ENCODE measurements at regions not wholly inside any gene's neighbourhood (a gene's known extent, or its start where the extent isn't known, plus 50 kb on each side); places are given as distances from the start of the nearest gene placed in this dataset.

DNA sequence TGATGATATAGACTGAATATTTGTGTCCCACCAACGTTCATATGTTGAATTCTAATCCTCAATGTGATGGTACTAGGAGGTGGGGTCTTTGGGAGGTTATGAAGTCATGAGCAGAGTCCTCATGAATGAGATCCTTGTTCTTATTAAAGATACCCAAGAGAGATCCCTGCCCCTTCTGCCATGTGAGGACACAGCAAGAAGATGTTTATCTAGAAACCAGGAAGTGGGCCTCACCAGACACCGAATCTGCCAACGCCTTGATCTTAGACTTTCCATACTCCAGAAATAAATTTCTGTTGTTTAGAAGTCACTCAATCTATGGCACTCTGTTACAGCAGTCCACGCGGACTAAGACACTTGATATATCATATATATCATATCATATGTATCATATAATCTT is 67.7 kb upstream of the GCM1 start:
- intact Hi-C loops (cut with micrococcal nuclease): no loop called here
- no peaks in the 10 kb centered on the region for H3K36me3 Mint-ChIP-seq (ENCODE audit: low read depth)
- no peak overlapping the region for H3K27ac Mint-ChIP-seq
- H3K4me1 Mint-ChIP-seq (ENCODE audit: low read depth): peaks cover 6% of the 10 kb centered on the region
- no peak overlapping the region for H3K4me3 Mint-ChIP-seq
- peaks cover 14% of the 10 kb centered on the region for H3K9me3 Mint-ChIP-seq
- H3K27me3 Mint-ChIP-seq: no peaks in the 10 kb centered on the region

GRCh38 chr6:53214172-53214571 is 65.5 kb upstream of the GCM1 start:
- intact Hi-C loops (cut with micrococcal nuclease): no loop called here
- Mint-ChIP-seq H3K9me3 (peaks cover 14% of the 10 kb centered on the region), H3K36me3 (ENCODE audit: low read depth) (no peaks in the 10 kb centered on the region), H3K27ac (no peak overlapping the region), H3K4me1 (ENCODE audit: low read depth) (peaks cover 6% of the 10 kb centered on the region), H3K27me3 (no peaks in the 10 kb centered on the region), H3K4me3 (no peak overlapping the region)

DNA sequence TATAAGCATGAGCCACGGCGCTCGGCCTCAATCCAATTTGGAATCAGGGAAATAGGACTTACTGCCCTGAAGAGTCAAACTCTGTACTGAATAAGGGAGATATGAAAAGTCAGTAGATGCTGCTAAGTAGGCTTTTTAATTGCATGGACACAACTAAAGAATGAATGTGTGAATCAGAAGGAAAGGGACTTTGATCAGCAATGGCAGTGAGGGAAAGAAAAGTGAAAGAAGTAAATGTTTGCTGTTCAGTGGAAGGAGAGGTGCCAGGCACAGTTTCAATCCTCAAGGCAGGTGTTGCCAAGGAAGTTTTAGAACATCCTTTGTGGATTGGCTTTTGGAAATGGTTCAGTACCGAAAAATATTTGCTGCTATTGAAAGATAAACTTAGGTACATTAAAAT is 62.2 kb upstream of the GCM1 start:
- H3K27me3 Mint-ChIP-seq: no peaks in the 10 kb centered on the region
- H3K27ac Mint-ChIP-seq: no peak overlapping the region
- intact Hi-C loops (cut with micrococcal nuclease): no loop called here
- no peak overlapping the region for H3K4me3 Mint-ChIP-seq
- no peaks in the 10 kb centered on the region for H3K36me3 Mint-ChIP-seq (ENCODE audit: low read depth)
- peaks cover 6% of the 10 kb centered on the region for H3K4me1 Mint-ChIP-seq (ENCODE audit: low read depth)
- H3K9me3 Mint-ChIP-seq: peaks cover 14% of the 10 kb centered on the region

DNA sequence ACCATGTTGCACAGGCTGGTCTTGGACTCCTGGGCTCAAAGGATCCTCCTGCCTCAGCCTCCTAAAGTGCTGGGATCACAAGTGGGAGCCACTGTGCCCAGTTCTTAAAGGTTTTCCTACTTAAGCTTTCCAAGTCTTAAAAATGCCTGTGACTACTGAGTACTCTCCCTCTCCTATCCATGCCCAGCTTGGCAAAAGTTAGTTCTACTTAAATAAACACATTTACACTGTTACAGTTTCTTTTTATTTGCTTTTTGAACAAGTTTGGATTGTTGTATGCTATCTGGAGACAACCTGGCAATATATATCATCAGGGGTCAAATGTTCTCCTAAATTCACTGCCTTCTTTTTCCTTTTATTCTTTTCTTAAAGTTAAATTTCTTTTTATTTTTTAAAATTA is 61.0 kb upstream of the GCM1 start:
- H3K36me3 Mint-ChIP-seq (ENCODE audit: low read depth): no peaks in the 10 kb centered on the region
- peaks cover 6% of the 10 kb centered on the region for H3K4me1 Mint-ChIP-seq (ENCODE audit: low read depth)
- no peaks in the 10 kb centered on the region for H3K27me3 Mint-ChIP-seq
- intact Hi-C loops (cut with micrococcal nuclease): no loop called here
- H3K27ac Mint-ChIP-seq: no peak overlapping the region
- no peak overlapping the region for H3K4me3 Mint-ChIP-seq
- H3K9me3 Mint-ChIP-seq: peaks cover 14% of the 10 kb centered on the region

- intact Hi-C loops (cut with micrococcal nuclease): no loop called here
- Mint-ChIP-seq H3K4me1 (ENCODE audit: low read depth) (peaks cover 28% of the 10 kb centered on the region), H3K4me3 (no peak overlapping the region), H3K36me3 (ENCODE audit: low read depth) (no peaks in the 10 kb centered on the region), H3K27me3 (no peaks in the 10 kb centered on the region), H3K27ac (peak overlapping the region; percentile 15), H3K9me3 (no peaks in the 10 kb centered on the region)
Measured at GRCh38 chr6:53205778-53206177, 57.1 kb upstream of the GCM1 start.

GRCh38 chr6:53203483-53203882 is 54.8 kb upstream of the GCM1 start:
- Mint-ChIP-seq H3K9me3 (no peaks in the 10 kb centered on the region), H3K4me1 (ENCODE audit: low read depth) (peaks cover 45% of the 10 kb centered on the region), H3K27ac (no peak overlapping the region), H3K36me3 (ENCODE audit: low read depth) (no peaks in the 10 kb centered on the region), H3K4me3 (no peak overlapping the region), H3K27me3 (no peaks in the 10 kb centered on the region)
- intact Hi-C loops (cut with micrococcal nuclease): no loop called here

GRCh38 chr6:53202052-53202451 is 53.4 kb upstream of the GCM1 start:
- Mint-ChIP-seq H3K27ac (no peak overlapping the region), H3K36me3 (ENCODE audit: low read depth) (no peaks in the 10 kb centered on the region), H3K4me1 (ENCODE audit: low read depth) (peaks cover 54% of the 10 kb centered on the region), H3K4me3 (no peak overlapping the region), H3K27me3 (no peaks in the 10 kb centered on the region), H3K9me3 (no peaks in the 10 kb centered on the region)
- intact Hi-C loops (cut with micrococcal nuclease): no loop called here

DNA sequence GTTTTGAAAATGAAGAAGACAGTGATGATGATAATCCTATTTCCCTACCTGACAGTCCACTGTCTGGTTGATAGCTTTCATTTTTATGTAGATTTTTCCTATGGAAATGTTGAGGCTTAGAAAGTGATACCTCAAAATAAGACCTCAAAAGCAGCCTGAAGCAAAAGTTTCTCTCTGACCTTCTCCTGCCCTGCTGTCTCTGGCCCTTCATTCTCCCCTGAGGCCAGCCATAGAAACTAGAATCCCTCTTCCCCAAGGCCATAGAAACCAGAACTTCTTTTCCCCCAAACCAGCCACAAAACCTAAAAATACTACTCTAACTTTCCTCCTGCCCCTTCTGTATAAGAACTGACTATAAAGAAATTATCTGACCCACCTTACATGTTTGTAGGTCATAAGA is 52.6 kb upstream of the GCM1 start:
- Mint-ChIP-seq H3K9me3 (no peaks in the 10 kb centered on the region), H3K4me1 (ENCODE audit: low read depth) (peaks cover 54% of the 10 kb centered on the region), H3K27me3 (no peaks in the 10 kb centered on the region), H3K36me3 (ENCODE audit: low read depth) (no peaks in the 10 kb centered on the region), H3K27ac (peak overlapping the region; percentile 69), H3K4me3 (no peak overlapping the region)
- intact Hi-C loops (cut with micrococcal nuclease): no loop called here

DNA sequence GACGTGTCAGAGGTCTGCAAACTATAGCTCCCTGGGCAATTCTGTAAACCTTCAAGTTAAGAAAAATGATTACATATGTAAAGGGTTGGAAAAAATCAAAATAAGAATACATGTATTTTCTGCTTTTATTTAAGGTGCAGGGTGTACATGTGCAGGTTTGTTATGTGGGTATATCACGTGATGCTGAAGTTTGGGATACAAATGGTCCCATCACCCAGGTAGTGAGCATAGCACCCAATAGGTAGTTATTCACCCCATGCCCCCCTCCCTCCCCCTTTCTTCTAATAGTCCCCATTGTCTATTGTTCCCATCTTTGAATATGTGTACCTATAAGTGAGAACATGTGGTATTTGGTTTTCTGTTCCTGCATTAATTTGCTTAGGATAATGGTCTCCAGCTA is 51.1 kb upstream of the GCM1 start:
- Mint-ChIP-seq H3K4me3 (no peak overlapping the region), H3K27me3 (no peaks in the 10 kb centered on the region), H3K27ac (peak overlapping the region; percentile 55), H3K36me3 (ENCODE audit: low read depth) (no peaks in the 10 kb centered on the region), H3K9me3 (no peaks in the 10 kb centered on the region), H3K4me1 (ENCODE audit: low read depth) (peaks cover 57% of the 10 kb centered on the region)
- intact Hi-C loops (cut with micrococcal nuclease): loop anchor here (5.0 kb wide), 1 partner anchor 43 kb away; no protein-coding TSS in a partner anchor

DNA sequence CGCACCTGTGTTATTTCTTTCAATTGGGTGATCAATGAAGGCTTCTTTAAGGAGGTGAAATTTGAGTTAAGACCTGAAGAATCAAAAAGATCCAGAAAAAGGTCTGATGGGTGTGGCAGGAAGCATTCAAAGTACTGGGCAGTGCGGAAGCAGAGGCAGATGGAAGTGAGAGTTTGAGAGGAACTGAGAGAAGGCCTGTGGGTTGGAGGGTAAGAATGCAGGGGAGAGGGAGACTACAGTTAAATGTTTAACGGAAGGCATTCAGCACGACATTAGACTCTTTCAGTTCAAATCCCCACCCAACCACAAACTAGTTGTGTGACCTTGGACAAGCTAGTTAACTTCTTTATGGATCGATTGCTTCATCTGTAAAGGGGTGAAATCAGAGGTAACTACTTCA is 50.5 kb upstream of the GCM1 start:
- no peaks in the 10 kb centered on the region for H3K9me3 Mint-ChIP-seq
- peak overlapping the region; percentile 55 for H3K27ac Mint-ChIP-seq
- H3K27me3 Mint-ChIP-seq: no peaks in the 10 kb centered on the region
- H3K4me3 Mint-ChIP-seq: no peak overlapping the region
- H3K4me1 Mint-ChIP-seq (ENCODE audit: low read depth): peaks cover 56% of the 10 kb centered on the region
- intact Hi-C loops (cut with micrococcal nuclease): loop anchor here (5.0 kb wide), 1 partner anchor 43 kb away; no protein-coding TSS in a partner anchor
- no peaks in the 10 kb centered on the region for H3K36me3 Mint-ChIP-seq (ENCODE audit: low read depth)

Data from dendritic cell treated with granulocyte-macrophage colony-stimulating factor and Interleukin-4, amounts not matched to agents 40 ng/mL and 50 ng/mL, for 4 days (primary cell).